ENCODE measurements at regions not wholly inside any gene's neighbourhood (a gene's known extent, or its start where the extent isn't known, plus 50 kb on each side); places are given as distances from the start of the nearest gene placed in this dataset.

DNA sequence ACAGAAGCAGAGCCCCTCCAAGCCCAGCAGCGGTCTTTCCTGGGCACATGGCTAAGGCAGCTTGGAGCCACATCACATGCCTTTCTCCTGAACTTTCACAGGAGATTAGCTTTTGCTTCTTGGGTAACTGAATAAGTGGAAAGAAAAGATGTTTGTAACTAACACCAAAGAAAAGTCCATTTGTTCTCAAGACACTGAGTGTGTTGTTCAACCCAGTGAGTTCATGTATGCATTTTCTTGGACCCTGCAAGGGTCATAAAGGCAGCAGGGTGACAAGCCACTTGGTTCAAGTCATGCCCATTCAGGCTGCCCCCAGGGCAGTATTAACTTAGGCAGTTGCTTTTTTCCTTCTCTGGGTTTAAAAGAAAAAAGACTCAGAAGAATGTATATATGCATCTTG is 203.4 kb downstream of the FAM76B start:
- TF ChIP-seq, protein P1, sequence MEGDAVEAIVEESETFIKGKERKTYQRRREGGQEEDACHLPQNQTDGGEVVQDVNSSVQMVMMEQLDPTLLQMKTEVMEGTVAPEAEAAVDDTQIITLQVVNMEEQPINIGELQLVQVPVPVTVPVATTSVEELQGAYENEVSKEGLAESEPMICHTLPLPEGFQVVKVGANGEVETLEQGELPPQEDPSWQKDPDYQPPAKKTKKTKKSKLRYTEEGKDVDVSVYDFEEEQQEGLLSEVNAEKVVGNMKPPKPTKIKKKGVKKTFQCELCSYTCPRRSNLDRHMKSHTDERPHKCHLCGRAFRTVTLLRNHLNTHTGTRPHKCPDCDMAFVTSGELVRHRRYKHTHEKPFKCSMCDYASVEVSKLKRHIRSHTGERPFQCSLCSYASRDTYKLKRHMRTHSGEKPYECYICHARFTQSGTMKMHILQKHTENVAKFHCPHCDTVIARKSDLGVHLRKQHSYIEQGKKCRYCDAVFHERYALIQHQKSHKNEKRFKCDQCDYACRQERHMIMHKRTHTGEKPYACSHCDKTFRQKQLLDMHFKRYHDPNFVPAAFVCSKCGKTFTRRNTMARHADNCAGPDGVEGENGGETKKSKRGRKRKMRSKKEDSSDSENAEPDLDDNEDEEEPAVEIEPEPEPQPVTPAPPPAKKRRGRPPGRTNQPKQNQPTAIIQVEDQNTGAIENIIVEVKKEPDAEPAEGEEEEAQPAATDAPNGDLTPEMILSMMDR (IDR thresholded peaks at IDR 0.05), result no peak
- TF ChIP-seq POLR2A (IDR thresholded peaks at IDR 0.05), result no peak

Measured in Peyer's patch (tissue), 4 donors.